Brain microvascular endothelial cell (primary cell): ENCODE measurements at regions not wholly inside any gene's neighbourhood (a gene's known extent, or its start where the extent isn't known, plus 50 kb on each side); places are given as distances from the start of the nearest gene placed in this dataset.
"Not testable (repeated sequence)": the region's sequence is repeated elsewhere in the genome, so short reads cannot be mapped to it uniquely, and the experiment has no call there.

Experiments
- DNase-seq: peaks from one replicate; pipeline ENCODE4 v3.0.0-alpha.2; 2020
- H3K27ac ChIP-seq: fragments of 250-450 bp; sonication (Bioruptor Pico); 2 replicates; pipeline ENCODE4 v1.5.1; 2020; ENCODE audit warnings: mild to moderate bottlenecking, moderate library complexity
- H3K27me3 ChIP-seq: fragments of 250-450 bp; sonication (Bioruptor Pico); replicated peaks from 2 replicates; pipeline ENCODE4 v1.5.1; 2020; ENCODE audit warnings: mild to moderate bottlenecking
- H3K36me3 ChIP-seq: fragments of 250-450 bp; sonication (Bioruptor Pico); replicated peaks from 2 replicates; pipeline ENCODE4 v1.5.1; 2020; ENCODE audit warnings: mild to moderate bottlenecking
- H3K4me3 ChIP-seq: 2 replicates; pipeline ENCODE4 v1.5.1; 2011; ENCODE audit warnings: low read depth, mild to moderate bottlenecking, control low read depth, low read length, moderate library complexity
- CTCF ChIP-seq: IDR thresholded peaks from 2 replicates; pipeline ENCODE4 v1.5.1; 2011; ENCODE audit warnings: low read depth, mild to moderate bottlenecking, moderate library complexity, low read length, control low read depth, inconsistent platforms; ENCODE audit errors: missing control alignments
- in situ Hi-C: cut with HindIII; loops from 2 replicates; pipeline ENCODE4 v1.10.0; 2017; ENCODE audit warnings: low sequenced_read_pairs, low pct_ligation_motif_present

GRCh38 chr3:104353951-104354350 is 1012.8 kb upstream of the ALCAM start:
- no peak for TF ChIP-seq CTCF
- Histone ChIP-seq H3K36me3 (no peaks in the 10 kb centered on the region), H3K27ac (no peak overlapping the region), H3K4me3 (no peak overlapping the region), H3K27me3 (no peaks in the 10 kb centered on the region)
- in situ Hi-C loops: no loop called here
- DNase-seq: no peak

GRCh38 chr3:104359546-104359945 is 1007.2 kb upstream of the ALCAM start:
- TF ChIP-seq CTCF: no peak
- Histone ChIP-seq H3K4me3 (no peak overlapping the region), H3K27ac (peak overlapping the region; percentile 45), H3K27me3 (no peaks in the 10 kb centered on the region), H3K36me3 (no peaks in the 10 kb centered on the region)
- peak; percentile 90 for DNase-seq
- in situ Hi-C loops: no loop called here

- peak overlapping the region; percentile 45 for H3K27ac ChIP-seq
- no peaks in the 10 kb centered on the region for H3K36me3 ChIP-seq
- DNase-seq: no peak
- no peak for TF ChIP-seq CTCF
- H3K4me3 ChIP-seq: no peak overlapping the region
- in situ Hi-C loops: no loop called here
- no peaks in the 10 kb centered on the region for H3K27me3 ChIP-seq
Measured at GRCh38 chr3:104360038-104360437, 1006.7 kb upstream of the ALCAM start.

GRCh38 chr3:104361748-104362147 is 1005.0 kb upstream of the ALCAM start:
- H3K27ac ChIP-seq, H3K27me3 ChIP-seq, DNase-seq, H3K4me3 ChIP-seq, in situ Hi-C loops, H3K36me3 ChIP-seq: not testable (repeated sequence)

GRCh38 chr3:104362319-104362718 is 1004.4 kb upstream of the ALCAM start:
- no peak overlapping the region for H3K27ac ChIP-seq
- no peak for TF ChIP-seq CTCF
- in situ Hi-C loops: no loop called here
- no peaks in the 10 kb centered on the region for H3K27me3 ChIP-seq
- H3K4me3 ChIP-seq: no peak overlapping the region
- no peak for DNase-seq
- H3K36me3 ChIP-seq: no peaks in the 10 kb centered on the region

GRCh38 chr3:104367000-104367399 is 999.7 kb upstream of the ALCAM start:
- Histone ChIP-seq H3K36me3 (no peaks in the 10 kb centered on the region), H3K4me3 (no peak overlapping the region), H3K27me3 (no peaks in the 10 kb centered on the region), H3K27ac (no peak overlapping the region)
- DNase-seq: no peak
- TF ChIP-seq CTCF: no peak
- in situ Hi-C loops: no loop called here

GRCh38 chr3:104368760-104369159 is 997.9 kb upstream of the ALCAM start:
- no peaks in the 10 kb centered on the region for H3K36me3 ChIP-seq
- TF ChIP-seq CTCF: no peak
- no peak overlapping the region for H3K27ac ChIP-seq
- DNase-seq: no peak
- in situ Hi-C loops: no loop called here
- H3K4me3 ChIP-seq: no peak overlapping the region
- no peaks in the 10 kb centered on the region for H3K27me3 ChIP-seq
